IMR-90 (cell line): ENCODE measurements at regions not wholly inside any gene's neighbourhood (a gene's known extent, or its start where the extent isn't known, plus 50 kb on each side); places are given as distances from the start of the nearest gene placed in this dataset.
A peak's percentile ranks its signal among the peaks of the same experiment; 100 is the strongest.

Source experiments
- ATAC-seq: fragments of 200-7000 bp; cut with Tn5 transposase; 2 replicates; pipeline ENCODE4 v1.9.1; 2020; ENCODE audit warnings: low read depth, mild to moderate bottlenecking, moderate library complexity
- BruUV-seq: library from RNA; stranded (reverse); fragments of 400-500 nt; replicated peaks from 2 replicates; lab custom pipeline; 2021; lab: Mats Ljungman, UMichigan
- CTCF ChIA-PET: fragments of 300-600 bp; formaldehyde crosslinking; extraction: SDS; loops from one replicate; lab custom pipeline; 2021; ENCODE audit warnings: antibody characterized with exemption; lab: Yijun Ruan, JAX
- POLR2A ChIA-PET: fragments of 300-600 bp; sonication (Branson Sonifier 250); formaldehyde crosslinking; loops from one replicate; lab custom pipeline; 2022; ENCODE audit warnings: antibody characterized with exemption; ENCODE audit not compliant: unreplicated experiment; lab: Charles Lee
- DNase-seq: peaks from one replicate; pipeline ENCODE4 v3.0.0; 2013
- H2AFZ ChIP-seq: replicated peaks from 2 replicates; pipeline ENCODE3; 2013; ENCODE audit warnings: low read length, mild to moderate bottlenecking; ENCODE audit not compliant: poor library complexity
- H2AK5ac ChIP-seq: 2 replicates; pipeline ENCODE4 v1.6.1; 2013; ENCODE audit warnings: low read depth, low read length, inconsistent platforms
- H2AK9ac ChIP-seq: replicated peaks from 2 replicates; pipeline ENCODE3; 2013; ENCODE audit warnings: mild to moderate bottlenecking, low read depth, low read length, moderate library complexity; ENCODE audit not compliant: poor library complexity
- H2BK120ac ChIP-seq: 2 replicates; pipeline ENCODE4 v1.6.1; 2013; ENCODE audit warnings: low read depth, low read length, inconsistent platforms
- H2BK15ac ChIP-seq: 3 replicates; pipeline ENCODE4 v1.6.1; 2013; ENCODE audit warnings: low read depth, low read length, inconsistent platforms
- H2BK20ac ChIP-seq: 2 replicates; pipeline ENCODE4 v1.6.1; 2013; ENCODE audit warnings: low read depth, mild to moderate bottlenecking, inconsistent platforms, low read length, moderate library complexity
- H2BK5ac ChIP-seq: 2 replicates; pipeline ENCODE4 v1.6.1; 2013; ENCODE audit warnings: mild to moderate bottlenecking, low read depth, low read length, inconsistent platforms; ENCODE audit not compliant: poor library complexity, severe bottlenecking
- H3K14ac ChIP-seq: replicated peaks from 2 replicates; pipeline ENCODE4 v1.6.1; 2013; ENCODE audit warnings: low read depth, low read length, inconsistent platforms
- H3K18ac ChIP-seq: 2 replicates; pipeline ENCODE4 v1.6.1; 2013; ENCODE audit warnings: low read depth, low read length, control low read depth
- H3K23ac ChIP-seq: 2 replicates; pipeline ENCODE4 v1.6.1; 2013; ENCODE audit warnings: low read depth, low read length, inconsistent platforms
- H3K27ac ChIP-seq: 2 replicates; pipeline ENCODE4 v1.5.1; 2013; ENCODE audit warnings: mild to moderate bottlenecking, control low read depth, low read length; ENCODE audit not compliant: insufficient read depth
- H3K27me3 ChIP-seq: 2 replicates; pipeline ENCODE4 v1.6.1; 2013; ENCODE audit warnings: low read length; ENCODE audit not compliant: control insufficient read depth, insufficient read depth
- H3K36me3 ChIP-seq: 2 replicates; pipeline ENCODE4 v1.6.1; 2013; ENCODE audit warnings: low read length, mixed read lengths; ENCODE audit not compliant: control insufficient read depth, insufficient read depth
- H3K4ac ChIP-seq: 2 replicates; pipeline ENCODE4 v1.6.1; 2013; ENCODE audit warnings: low read depth, low read length, inconsistent platforms
- H3K4me1 ChIP-seq: 2 replicates; pipeline ENCODE4 v1.6.1; 2013; ENCODE audit warnings: low read length, mixed read lengths; ENCODE audit not compliant: control insufficient read depth, insufficient read depth
- H3K4me2 ChIP-seq: 2 replicates; pipeline ENCODE4 v1.6.1; 2013; ENCODE audit warnings: low read depth, mild to moderate bottlenecking, control low read depth, low read length, moderate library complexity
- H3K4me3 ChIP-seq: 2 replicates; pipeline ENCODE4 v1.5.1; 2013; ENCODE audit warnings: low read depth, mild to moderate bottlenecking, control low read depth, low read length, moderate library complexity; ENCODE audit not compliant: insufficient read depth
- H3K56ac ChIP-seq: 2 replicates; pipeline ENCODE4 v1.6.1; 2013; ENCODE audit warnings: low read length, inconsistent platforms; ENCODE audit not compliant: insufficient read depth; ENCODE audit errors: extremely low read depth
- H3K79me1 ChIP-seq, 2 experiments: 2 replicates each; pipeline ENCODE4 v1.6.1; 2013; ENCODE audit warnings: low read length in 2 of 2, inconsistent platforms in 1 of 2, low read depth in 1 of 2
- H3K9ac ChIP-seq: 2 replicates; pipeline ENCODE4 v1.6.1; 2013; ENCODE audit warnings: low read depth, low read length, control low read depth
- H3K9me1 ChIP-seq: 2 replicates; pipeline ENCODE4 v1.6.1; 2013; ENCODE audit warnings: low read length, inconsistent platforms; ENCODE audit not compliant: insufficient read depth
- H3K9me3 ChIP-seq: 2 replicates; pipeline ENCODE4 v1.6.1; 2013; ENCODE audit warnings: low read length; ENCODE audit not compliant: control insufficient read depth, insufficient read depth
- H4K20me1 ChIP-seq: 2 replicates; pipeline ENCODE4 v1.6.1; 2013; ENCODE audit warnings: low read length, inconsistent platforms; ENCODE audit not compliant: insufficient read depth
- H4K5ac ChIP-seq: 2 replicates; pipeline ENCODE4 v1.6.1; 2013; ENCODE audit warnings: mild to moderate bottlenecking, low read depth, low read length, control low read depth
- H4K8ac ChIP-seq, 2 experiments: 2 replicates each; pipeline ENCODE4 v1.6.1; 2013; ENCODE audit warnings: low read depth in 2 of 2, low read length in 2 of 2, control low read depth in 1 of 2, inconsistent platforms in 1 of 2
- H4K91ac ChIP-seq: 2 replicates; pipeline ENCODE4 v1.6.1; 2013; ENCODE audit warnings: low read depth, low read length, inconsistent platforms; ENCODE audit not compliant: insufficient read depth
- CHD1 ChIP-seq: IDR thresholded peaks from 2 replicates; pipeline ENCODE4 v1.6.1; 2012; ENCODE audit warnings: low read depth, low read length, improper control_type of control experiment
- MAZ ChIP-seq: IDR thresholded peaks from 2 replicates; pipeline ENCODE4 v1.6.1; 2012; ENCODE audit warnings: low read depth, mild to moderate bottlenecking, low read length, improper control_type of control experiment, moderate library complexity, borderline replicate concordance
- POLR2A ChIP-seq: IDR thresholded peaks from 2 replicates; pipeline ENCODE4 v1.6.1; 2012; ENCODE audit warnings: mild to moderate bottlenecking, low read depth, low read length
- RAD21 ChIP-seq: IDR thresholded peaks from 2 replicates; pipeline ENCODE4 v1.6.1; 2012; ENCODE audit warnings: low read length, improper control_type of control experiment
- RFX5 ChIP-seq: IDR thresholded peaks from 2 replicates; pipeline ENCODE4 v1.8.0; 2012; ENCODE audit warnings: low read depth, mild to moderate bottlenecking, low read length, moderate library complexity
- WGBS, 2 experiments: methylation state at CpG; one replicate each; pipeline versions ENCODE4 v1.1.5 to v1.1.7; 2013; ENCODE audit warnings: missing lambda C conversion rate in 2 of 2; ENCODE audit not compliant: insufficient read length in 1 of 2; ENCODE audit errors: extremely low coverage in 2 of 2; 5-methylcytosine and 5-hydroxymethylcytosine counted together
- dilution Hi-C: fragments of 300-500 bp; cut with HindIII; formaldehyde crosslinking; loops from one replicate; pipeline ENCODE4 v1.14.3; 2018; ENCODE audit warnings: low sequenced_read_pairs; ENCODE audit not compliant: unreplicated experiment
- in situ Hi-C: fragments of 300-500 bp; cut with MboI; formaldehyde crosslinking; loops from 3 replicates; pipeline ENCODE4 v1.14.3; 2019; ENCODE audit warnings: low sequenced_read_pairs, inconsistent platforms, mixed read lengths
- intact Hi-C: fragments of 100-400 bp; cut with micrococcal nuclease; formaldehyde crosslinking; loops from 2 replicates; pipeline ENCODE4 v1.10.0; 2022
- TF ChIP-seq, protein P1 (sequence below): conservative IDR thresholded peaks from 2 replicates; pipeline ENCODE4 v1.5.1; 2012; ENCODE audit warnings: mild to moderate bottlenecking, low read depth, low read length, improper control_type of control experiment

DNA sequence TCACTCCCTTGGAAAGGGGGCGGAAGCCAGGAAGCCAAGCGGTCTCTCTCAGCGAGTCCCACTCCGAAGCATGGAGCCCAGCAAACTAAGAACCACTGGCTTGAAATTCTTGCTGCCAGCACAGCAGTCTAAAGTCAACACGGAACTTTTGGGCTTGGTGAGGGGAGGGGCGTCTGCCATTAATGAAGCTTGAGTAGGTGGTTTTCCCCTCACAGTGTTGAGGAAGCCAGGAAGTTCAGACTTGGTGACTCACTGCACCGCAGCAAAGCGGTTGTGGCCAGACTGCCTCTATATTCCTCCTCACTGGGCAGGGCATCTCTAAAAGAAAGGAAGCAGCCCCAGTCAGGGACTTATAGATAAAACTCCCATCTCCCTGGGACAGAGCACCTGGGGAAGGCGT lies 665.4 kb upstream of the CBLB start:
- H3K36me3 ChIP-seq: no peaks in the 10 kb centered on the region
- dilution Hi-C loops (no loop called here), in situ Hi-C loops (no loop called here), intact Hi-C loops (no loop called here)
- no peak overlapping the region for H2BK120ac ChIP-seq
- H3K56ac ChIP-seq: no peak overlapping the region
- H3K4me2 ChIP-seq: no peak overlapping the region
- no peak overlapping the region for H2BK20ac ChIP-seq
- no peak overlapping the region for H3K4ac ChIP-seq
- H3K23ac ChIP-seq: no peak overlapping the region
- H3K18ac ChIP-seq: no peak overlapping the region
- H4K8ac ChIP-seq: no peak overlapping the region
- H3K79me1 ChIP-seq: no peaks in the 10 kb centered on the region
- TF ChIP-seq RAD21 (no peak), RFX5 (no peak), POLR2A (no peak), MAZ (no peak), CHD1 (no peak)
- TF ChIP-seq, protein P1, sequence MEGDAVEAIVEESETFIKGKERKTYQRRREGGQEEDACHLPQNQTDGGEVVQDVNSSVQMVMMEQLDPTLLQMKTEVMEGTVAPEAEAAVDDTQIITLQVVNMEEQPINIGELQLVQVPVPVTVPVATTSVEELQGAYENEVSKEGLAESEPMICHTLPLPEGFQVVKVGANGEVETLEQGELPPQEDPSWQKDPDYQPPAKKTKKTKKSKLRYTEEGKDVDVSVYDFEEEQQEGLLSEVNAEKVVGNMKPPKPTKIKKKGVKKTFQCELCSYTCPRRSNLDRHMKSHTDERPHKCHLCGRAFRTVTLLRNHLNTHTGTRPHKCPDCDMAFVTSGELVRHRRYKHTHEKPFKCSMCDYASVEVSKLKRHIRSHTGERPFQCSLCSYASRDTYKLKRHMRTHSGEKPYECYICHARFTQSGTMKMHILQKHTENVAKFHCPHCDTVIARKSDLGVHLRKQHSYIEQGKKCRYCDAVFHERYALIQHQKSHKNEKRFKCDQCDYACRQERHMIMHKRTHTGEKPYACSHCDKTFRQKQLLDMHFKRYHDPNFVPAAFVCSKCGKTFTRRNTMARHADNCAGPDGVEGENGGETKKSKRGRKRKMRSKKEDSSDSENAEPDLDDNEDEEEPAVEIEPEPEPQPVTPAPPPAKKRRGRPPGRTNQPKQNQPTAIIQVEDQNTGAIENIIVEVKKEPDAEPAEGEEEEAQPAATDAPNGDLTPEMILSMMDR: no peak
- no CpG with 5 or more reads among the region's 9 CpGs for WGBS, 2 experiments
- H2BK15ac ChIP-seq: no peak overlapping the region
- no peak overlapping the region for H3K4me3 ChIP-seq
- no TSS peak for BruUV-seq
- no peaks in the 10 kb centered on the region for H3K4me1 ChIP-seq
- H2AK5ac ChIP-seq: no peak overlapping the region
- H2AFZ ChIP-seq: no peak overlapping the region
- H3K27me3 ChIP-seq: no peaks in the 10 kb centered on the region
- CTCF ChIA-PET: no interaction called here
- POLR2A ChIA-PET: no interaction called here
- H3K9ac ChIP-seq: no peak overlapping the region
- H2AK9ac ChIP-seq: no peak overlapping the region
- no peak overlapping the region for H3K27ac ChIP-seq
- peak overlapping the region; percentile 51; the same call in 1 of the 2 replicates for H3K14ac ChIP-seq
- no peak overlapping the region for H4K91ac ChIP-seq
- ATAC-seq (no peak), DNase-seq (peak; percentile 35)
- no peaks in the 10 kb centered on the region for H4K20me1 ChIP-seq
- H4K5ac ChIP-seq: no peak overlapping the region
- no peaks in the 10 kb centered on the region for H3K9me3 ChIP-seq
- H2BK5ac ChIP-seq: no peak overlapping the region
- no peaks in the 10 kb centered on the region for H3K9me1 ChIP-seq
